Neural cell (in vitro differentiated cells): ENCODE measurements at regions not wholly inside any gene's neighbourhood (a gene's known extent, or its start where the extent isn't known, plus 50 kb on each side); places are given as distances from the start of the nearest gene placed in this dataset.

Experiments used
- H2AFZ ChIP-seq: fragments of 200-600, 300-800 bp; sonication (generic), shearing (Covaris generic); 2 replicates; pipeline ENCODE4 v1.6.0; 2014; ENCODE audit warnings: low read depth, mild to moderate bottlenecking, antibody characterized with exemption, low read length, moderate library complexity
- H3F3A ChIP-seq: fragments of 200-600 bp; shearing (Covaris generic); 2 replicates; pipeline ENCODE4 v1.6.1; 2016; ENCODE audit warnings: mild to moderate bottlenecking, moderate library complexity, mixed read lengths, antibody characterized with exemption, low read length; ENCODE audit not compliant: insufficient read depth, poor library complexity, severe bottlenecking
- H3K27ac ChIP-seq: fragments of 200-600, 300-800 bp; sonication (generic), shearing (Covaris generic); 2 replicates; pipeline ENCODE4 v1.5.1; 2014; ENCODE audit warnings: mild to moderate bottlenecking, low read length, moderate library complexity
- H3K27me3 ChIP-seq: fragments of 300-800, 200-600 bp; sonication (generic), shearing (Covaris generic); 2 replicates; pipeline ENCODE4 v1.6.0; 2014; ENCODE audit warnings: mild to moderate bottlenecking, low read depth, low read length, moderate library complexity; ENCODE audit not compliant: insufficient read depth
- H3K36me3 ChIP-seq: fragments of 300-800, 200-600 bp; sonication (generic), shearing (Covaris generic); 2 replicates; pipeline ENCODE4 v1.5.1; 2014; ENCODE audit warnings: mild to moderate bottlenecking, antibody characterized with exemption, low read length, moderate library complexity; ENCODE audit not compliant: insufficient read depth
- H3K4me2 ChIP-seq: fragments of 300-800, 200-600 bp; sonication (generic), shearing (Covaris generic); 2 replicates; pipeline ENCODE4 v1.6.0; 2014; ENCODE audit warnings: mild to moderate bottlenecking, low read length
- H3K4me3 ChIP-seq: fragments of 300-800, 200-600 bp; sonication (generic), shearing (Covaris generic); 2 replicates; pipeline ENCODE4 v1.5.1; 2014; ENCODE audit warnings: mild to moderate bottlenecking, low read length, moderate library complexity
- H3K79me2 ChIP-seq: fragments of 200-600 bp; shearing (Covaris generic); replicated peaks from 2 replicates; pipeline ENCODE4 v1.6.0; 2014; ENCODE audit warnings: mild to moderate bottlenecking, low read length, moderate library complexity; ENCODE audit not compliant: insufficient read depth
- H3K9ac ChIP-seq: fragments of 300-800, 200-600 bp; sonication (generic), shearing (Covaris generic); 2 replicates; pipeline ENCODE4 v1.6.1; 2016; ENCODE audit warnings: mild to moderate bottlenecking, low read length, mixed read lengths
- H3K9me2 ChIP-seq: fragments of 200-600 bp; shearing (Covaris generic); 2 replicates; pipeline ENCODE4 v1.6.1; 2016; ENCODE audit warnings: mild to moderate bottlenecking, low read length, mixed read lengths; ENCODE audit not compliant: insufficient read depth
- H3K9me3 ChIP-seq: fragments of 200-600, 300-800 bp; sonication (generic), shearing (Covaris generic); 2 replicates; pipeline ENCODE4 v1.6.1; 2016; ENCODE audit warnings: mild to moderate bottlenecking, mixed run types, low read length, moderate library complexity, mixed read lengths
- H4K20me1 ChIP-seq: fragments of 200-600 bp; shearing (Covaris generic); 2 replicates; pipeline ENCODE4 v1.6.1; 2016; ENCODE audit warnings: mild to moderate bottlenecking, mixed run types; ENCODE audit not compliant: insufficient read depth
- CTCF ChIP-seq: fragments of 450-650 bp; IDR thresholded peaks from 2 replicates; pipeline ENCODE4 v1.5.1; 2014; ENCODE audit warnings: antibody characterized with exemption, mild to moderate bottlenecking, moderate library complexity; ENCODE audit not compliant: poor library complexity, severe bottlenecking
- EP300 ChIP-seq: fragments of 450-650 bp; conservative IDR thresholded peaks from 2 replicates; pipeline ENCODE4 v1.6.1; 2014; ENCODE audit warnings: antibody characterized with exemption, mild to moderate bottlenecking, moderate library complexity; ENCODE audit not compliant: poor library complexity, severe bottlenecking
- EZH2 ChIP-seq: fragments of 200-600, 300-800 bp; shearing (Covaris generic), sonication (generic); IDR thresholded peaks from 2 replicates; pipeline ENCODE4 v1.6.1; 2014; ENCODE audit warnings: antibody characterized with exemption, low read length, borderline replicate concordance, mild to moderate bottlenecking; ENCODE audit not compliant: insufficient read depth, poor library complexity, severe bottlenecking
- MXI1 ChIP-seq: fragments of 450-650 bp; conservative IDR thresholded peaks from 2 replicates; pipeline ENCODE4 v1.6.1; 2014; ENCODE audit warnings: antibody characterized with exemption, mild to moderate bottlenecking; ENCODE audit not compliant: poor library complexity, severe bottlenecking
- POLR2AphosphoS5 ChIP-seq: IDR thresholded peaks from 2 replicates; pipeline ENCODE4 v1.6.1; 2012
- RAD21 ChIP-seq: fragments of 450-650 bp; conservative IDR thresholded peaks from 2 replicates; pipeline ENCODE4 v1.6.1; 2014; ENCODE audit warnings: antibody characterized with exemption, mild to moderate bottlenecking, moderate library complexity
- REST ChIP-seq: IDR thresholded peaks from 2 replicates; pipeline ENCODE4 v1.6.1; 2012; ENCODE audit warnings: borderline replicate concordance
- SMC3 ChIP-seq: fragments of 450-650 bp; conservative IDR thresholded peaks from 2 replicates; pipeline ENCODE4 v1.6.1; 2014; ENCODE audit warnings: antibody characterized with exemption, mild to moderate bottlenecking, moderate library complexity; ENCODE audit not compliant: poor library complexity
- TAF1 ChIP-seq: IDR thresholded peaks from 2 replicates; pipeline ENCODE4 v1.6.1; 2012; ENCODE audit warnings: low read depth

GRCh38 chr3:31442755-31443154, 90.0 kb upstream of the STT3B start:
- Histone ChIP-seq H3K9me2 (no peaks in the 10 kb centered on the region), H3K9me3 (no peaks in the 10 kb centered on the region), H3K36me3 (no peaks in the 10 kb centered on the region), H2AFZ (no peak overlapping the region), H3K27ac (no peak overlapping the region), H3K79me2 (no peaks in the 10 kb centered on the region), H3K27me3 (no peaks in the 10 kb centered on the region), H4K20me1 (no peaks in the 10 kb centered on the region), H3K4me3 (no peak overlapping the region), H3K9ac (no peak overlapping the region), H3F3A (no peaks in the 10 kb centered on the region), H3K4me2 (no peak overlapping the region)
- TF ChIP-seq TAF1 (no peak), REST (no peak), MXI1 (no peak), EZH2 (no peak), RAD21 (no peak), EP300 (no peak), POLR2AphosphoS5 (no peak), SMC3 (no peak), CTCF (no peak)

GRCh38 chr3:31444220-31445142, 88.2 kb upstream of the STT3B start:
- Histone ChIP-seq H4K20me1 (no peaks in the 10 kb centered on the region), H3K9me2 (no peaks in the 10 kb centered on the region), H3K27me3 (no peaks in the 10 kb centered on the region), H3K79me2 (no peaks in the 10 kb centered on the region), H2AFZ (no peak overlapping the region), H3F3A (no peaks in the 10 kb centered on the region), H3K27ac (no peak overlapping the region), H3K4me3 (no peak overlapping the region), H3K4me2 (no peak overlapping the region), H3K36me3 (no peaks in the 10 kb centered on the region), H3K9ac (no peak overlapping the region), H3K9me3 (no peaks in the 10 kb centered on the region)
- TF ChIP-seq EP300 = no peak
- no peak for TF ChIP-seq TAF1
- no peak for TF ChIP-seq EZH2
- no peak for TF ChIP-seq SMC3
